Thoracic aorta (tissue), 2 donors: ENCODE measurements at regions not wholly inside any gene's neighbourhood (a gene's known extent, or its start where the extent isn't known, plus 50 kb on each side); places are given as distances from the start of the nearest gene placed in this dataset.

Experiments used
- ATAC-seq: fragments of 150-250 bp; one replicate; pipeline ENCODE4 v1.8.0; 2017; ENCODE audit warnings: low read depth; ENCODE audit not compliant: insufficient number of reproducible peaks, low FRiP score
- DNase-seq: peaks from one replicate; pipeline ENCODE4 v3.0.0-alpha.2; 2020; ENCODE audit warnings: low spot score
- H3K27ac ChIP-seq, 2 donors: fragments of 200-600 bp; sonication (generic); 1 replicate in 1 of 2; 2 replicates in 1 of 2; pipeline ENCODE4 v1.5.1; 2016; ENCODE audit warnings: mild to moderate bottlenecking in 2 of 2, moderate library complexity in 2 of 2
- H3K27me3 ChIP-seq: fragments of 200-600 bp; sonication (generic); replicated peaks from 2 replicates; pipeline ENCODE4 v1.6.0; 2016; ENCODE audit warnings: mild to moderate bottlenecking; ENCODE audit not compliant: insufficient read depth
- H3K36me3 ChIP-seq: fragments of 200-600 bp; sonication (generic); one replicate; pipeline ENCODE4 v1.5.1; 2016
- H3K4me1 ChIP-seq, 2 donors: fragments of 200-600 bp; sonication (generic); 1 replicate in 1 of 2; 2 replicates in 1 of 2; pipeline versions ENCODE4 v1.5.1 to v1.6.0; 2016; ENCODE audit warnings: low read depth in 2 of 2, mild to moderate bottlenecking in 1 of 2; ENCODE audit not compliant: control insufficient read depth in 1 of 2
- H3K4me3 ChIP-seq: fragments of 200-600 bp; sonication (generic); 2 replicates; pipeline ENCODE4 v1.5.1; 2016; ENCODE audit warnings: mild to moderate bottlenecking
- H3K9me3 ChIP-seq: fragments of 200-600 bp; sonication (generic); 2 replicates; pipeline ENCODE4 v1.5.1; 2016
- CTCF ChIP-seq: fragments of 200-600 bp; sonication (generic); IDR thresholded peaks from one replicate; pipeline ENCODE4 v1.5.1; 2019; ENCODE audit warnings: antibody characterized with exemption

DNA sequence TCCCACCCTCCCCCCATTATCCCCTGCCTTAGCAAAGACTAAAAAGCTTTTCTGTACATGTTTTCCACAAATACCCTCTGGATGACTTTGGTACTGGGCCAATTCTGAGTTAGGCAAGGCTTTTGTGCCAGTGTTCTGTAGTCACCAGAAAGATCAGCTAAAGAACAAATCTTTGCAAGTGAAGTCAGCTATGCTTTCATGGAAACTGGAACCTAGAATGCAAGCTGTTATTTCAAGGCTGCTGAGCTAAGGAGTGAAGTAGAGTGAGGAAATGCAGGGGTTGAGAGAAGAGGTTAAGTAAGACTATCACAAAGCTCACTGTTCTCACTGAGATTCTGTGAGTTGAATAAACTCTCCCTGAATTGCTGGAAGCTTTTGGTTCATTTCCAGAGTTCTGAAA is 107.8 kb upstream of the CNTN3 start:
- no peak for DNase-seq
- H3K4me3 ChIP-seq = no peak overlapping the region
- H3K27me3 ChIP-seq = no peaks in the 10 kb centered on the region
- no peak for ATAC-seq
- H3K9me3 ChIP-seq = no peaks in the 10 kb centered on the region
- no peaks in the 10 kb centered on the region for H3K4me1 ChIP-seq
- no peaks in the 10 kb centered on the region for H3K36me3 ChIP-seq
- H3K27ac ChIP-seq = no peak overlapping the region
- no peak for TF ChIP-seq CTCF

DNA sequence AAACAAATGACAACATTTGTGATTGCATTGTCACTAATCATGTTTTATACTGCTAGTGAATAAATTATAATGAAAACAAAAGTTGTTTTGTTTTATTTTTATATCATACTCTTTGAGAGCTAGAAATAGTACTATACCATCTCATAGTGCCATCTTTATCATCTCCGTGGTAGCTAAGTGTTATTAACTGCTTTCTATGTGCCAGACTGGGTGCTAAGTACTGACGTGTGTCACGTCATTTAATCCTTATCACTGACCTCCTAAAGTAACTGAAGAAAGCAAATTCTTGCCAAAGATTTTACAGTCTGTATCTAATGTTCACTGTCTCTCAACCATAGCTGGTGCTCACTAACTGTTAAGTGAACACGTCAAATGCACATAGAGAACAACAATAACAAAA is 99.5 kb upstream of the CNTN3 start:
- Histone ChIP-seq H3K36me3 (no peaks in the 10 kb centered on the region), H3K9me3 (no peaks in the 10 kb centered on the region), H3K4me1 (no peaks in the 10 kb centered on the region), H3K27ac (no peak overlapping the region), H3K4me3 (no peak overlapping the region), H3K27me3 (no peaks in the 10 kb centered on the region)
- no peak for DNase-seq
- no peak for TF ChIP-seq CTCF
- ATAC-seq = no peak

- no peak for DNase-seq
- TF ChIP-seq CTCF = no peak
- Histone ChIP-seq H3K27ac (no peak overlapping the region), H3K4me3 (no peak overlapping the region), H3K9me3 (no peaks in the 10 kb centered on the region), H3K36me3 (no peaks in the 10 kb centered on the region), H3K4me1 (no peaks in the 10 kb centered on the region), H3K27me3 (no peaks in the 10 kb centered on the region)
- no peak for ATAC-seq
These were observed 97.6 kb upstream of the CNTN3 start for GRCh38 chr3:74711913-74712512.

GRCh38 chr3:74709951-74710350 is 95.5 kb upstream of the CNTN3 start:
- Histone ChIP-seq H3K27me3 (no peaks in the 10 kb centered on the region), H3K4me3 (no peak overlapping the region), H3K9me3 (no peaks in the 10 kb centered on the region), H3K4me1 (no peaks in the 10 kb centered on the region), H3K27ac (no peak overlapping the region), H3K36me3 (no peaks in the 10 kb centered on the region)
- DNase-seq = no peak
- no peak for ATAC-seq
- TF ChIP-seq CTCF = no peak

GRCh38 chr3:74693696-74694393 is 79.4 kb upstream of the CNTN3 start:
- no peak for TF ChIP-seq CTCF
- peak overlapping the region; percentile 2 for H3K4me3 ChIP-seq
- DNase-seq = no peak
- no peaks in the 10 kb centered on the region for H3K9me3 ChIP-seq
- peak overlapping the region in 1 of 2 donors; percentile 43 for H3K27ac ChIP-seq
- H3K4me1 ChIP-seq = peaks cover 0 to 13% of the 10 kb centered on the region in 2 donors
- ATAC-seq = peak; percentile 76
- H3K27me3 ChIP-seq = no peaks in the 10 kb centered on the region
- no peaks in the 10 kb centered on the region for H3K36me3 ChIP-seq
